ENCODE measurements at regions not wholly inside any gene's neighbourhood (a gene's known extent, or its start where the extent isn't known, plus 50 kb on each side); places are given as distances from the start of the nearest gene placed in this dataset.

DNA sequence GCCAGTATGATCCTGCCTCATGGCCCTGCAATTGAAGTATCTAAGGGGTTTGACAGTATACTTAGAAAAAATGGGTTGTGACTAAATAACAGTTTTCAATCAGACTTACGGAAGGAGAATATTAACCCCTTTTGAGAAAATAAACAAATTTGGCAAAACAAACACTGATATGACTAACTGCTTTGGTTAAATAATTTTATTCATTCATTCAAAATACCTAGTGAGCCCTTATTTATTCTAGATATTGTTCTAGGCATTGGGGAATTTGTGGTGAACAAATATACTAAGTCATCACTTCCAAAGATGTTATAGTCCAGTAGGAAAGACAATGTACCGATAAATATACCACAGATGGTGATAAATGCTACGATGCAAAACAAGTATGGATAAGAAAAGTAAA is 358.7 kb downstream of the TGFB2 start:
- H3K9me3 ChIP-seq, result no peaks in the 10 kb centered on the region
- intact Hi-C loops (cut with DNase I), result no loop called here

DNA sequence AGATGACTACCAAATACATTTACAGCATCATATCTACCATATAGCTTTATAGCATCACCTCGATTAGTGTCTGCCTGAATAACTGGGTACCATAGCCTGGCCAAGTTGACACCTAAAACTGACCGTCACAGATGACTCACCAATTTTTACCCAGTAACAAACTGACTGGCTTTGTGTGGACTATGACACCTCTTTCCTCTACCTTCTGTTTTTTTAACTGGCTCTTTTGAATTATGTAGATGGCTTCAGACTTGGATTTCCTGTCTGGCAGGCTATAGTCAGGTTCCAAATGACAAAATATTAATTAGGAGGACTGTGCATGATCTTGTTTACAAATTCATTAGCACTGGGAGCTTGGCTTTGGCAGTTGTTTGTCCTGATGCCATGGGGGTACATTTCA is 360.3 kb downstream of the TGFB2 start:
- no peak for DNase-seq (ENCODE audit: low spot score)
- Histone ChIP-seq H3K27me3 (replicated peaks; ENCODE audit: insufficient read depth) (no peaks in the 10 kb centered on the region), H3K36me3 (no peaks in the 10 kb centered on the region), H3K9me3 (no peaks in the 10 kb centered on the region), H3K4me3 (no peak overlapping the region), H3K4me1 (replicated peaks) (no peaks in the 10 kb centered on the region), H3K27ac (no peak overlapping the region)
- intact Hi-C loops (cut with DNase I), result no loop called here
- TF ChIP-seq, protein P1, sequence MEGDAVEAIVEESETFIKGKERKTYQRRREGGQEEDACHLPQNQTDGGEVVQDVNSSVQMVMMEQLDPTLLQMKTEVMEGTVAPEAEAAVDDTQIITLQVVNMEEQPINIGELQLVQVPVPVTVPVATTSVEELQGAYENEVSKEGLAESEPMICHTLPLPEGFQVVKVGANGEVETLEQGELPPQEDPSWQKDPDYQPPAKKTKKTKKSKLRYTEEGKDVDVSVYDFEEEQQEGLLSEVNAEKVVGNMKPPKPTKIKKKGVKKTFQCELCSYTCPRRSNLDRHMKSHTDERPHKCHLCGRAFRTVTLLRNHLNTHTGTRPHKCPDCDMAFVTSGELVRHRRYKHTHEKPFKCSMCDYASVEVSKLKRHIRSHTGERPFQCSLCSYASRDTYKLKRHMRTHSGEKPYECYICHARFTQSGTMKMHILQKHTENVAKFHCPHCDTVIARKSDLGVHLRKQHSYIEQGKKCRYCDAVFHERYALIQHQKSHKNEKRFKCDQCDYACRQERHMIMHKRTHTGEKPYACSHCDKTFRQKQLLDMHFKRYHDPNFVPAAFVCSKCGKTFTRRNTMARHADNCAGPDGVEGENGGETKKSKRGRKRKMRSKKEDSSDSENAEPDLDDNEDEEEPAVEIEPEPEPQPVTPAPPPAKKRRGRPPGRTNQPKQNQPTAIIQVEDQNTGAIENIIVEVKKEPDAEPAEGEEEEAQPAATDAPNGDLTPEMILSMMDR (IDR thresholded peaks at IDR 0.05), result no peak
- WGBS, result 93% methylated on average over 2 of the region's 2 CpGs

More for the DNA sequence above, 358.7 kb downstream of the TGFB2 start:
- H3K27ac ChIP-seq, result no peak overlapping the region
- H3K27me3 ChIP-seq (replicated peaks; ENCODE audit: insufficient read depth), result no peaks in the 10 kb centered on the region
- WGBS, result 98% methylated on average over 3 of the region's 3 CpGs
- no peak for TF ChIP-seq POLR2AphosphoS5 (IDR thresholded peaks at IDR 0.05)
- no peak for TF ChIP-seq POLR2A (IDR thresholded peaks at IDR 0.05)
- TF ChIP-seq, protein P1 (IDR thresholded peaks at IDR 0.05), result no peak
- no peaks in the 10 kb centered on the region for H3K36me3 ChIP-seq
- no peak for DNase-seq (ENCODE audit: low spot score)
- no peak overlapping the region for H3K4me3 ChIP-seq
- no peaks in the 10 kb centered on the region for H3K4me1 ChIP-seq (replicated peaks)

- Histone ChIP-seq H3K9me3 (no peaks in the 10 kb centered on the region), H3K27ac (no peak overlapping the region), H3K27me3 (replicated peaks; ENCODE audit: insufficient read depth) (no peaks in the 10 kb centered on the region), H3K36me3 (no peaks in the 10 kb centered on the region), H3K4me3 (no peak overlapping the region), H3K4me1 (replicated peaks) (no peaks in the 10 kb centered on the region)
- TF ChIP-seq POLR2A (IDR thresholded peaks at IDR 0.05) (no peak), POLR2AphosphoS5 (IDR thresholded peaks at IDR 0.05) (no peak)
- TF ChIP-seq, protein P1 (IDR thresholded peaks at IDR 0.05), result no peak
- WGBS, result 54% methylated on average over 7 of the region's 7 CpGs
- intact Hi-C loops (cut with DNase I), result no loop called here
- DNase-seq (ENCODE audit: low spot score), result no peak
Observed at GRCh38 chr1:218705911-218706893, 361.1 kb downstream of the TGFB2 start.

DNA sequence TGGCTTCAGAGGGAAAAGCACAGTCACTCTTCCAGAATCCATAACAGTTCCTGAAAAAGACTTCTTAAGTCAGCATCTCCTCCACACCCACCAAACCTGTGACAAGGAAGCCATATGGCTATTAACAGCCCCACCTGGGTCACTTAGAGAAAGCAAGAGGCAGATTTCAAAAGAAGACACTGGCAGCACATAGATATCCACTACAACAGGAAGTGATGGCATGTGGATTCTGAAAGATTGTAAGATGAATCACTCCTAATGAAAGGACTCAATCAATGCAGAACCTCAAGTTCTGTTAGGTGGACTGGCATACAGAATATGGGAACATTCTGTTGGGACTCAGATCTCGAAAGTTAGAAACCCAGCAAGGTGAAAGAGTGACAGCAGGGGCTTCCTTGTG is 365.9 kb downstream of the TGFB2 start:
- no peak overlapping the region for H3K27ac ChIP-seq
- no peaks in the 10 kb centered on the region for H3K36me3 ChIP-seq
- H3K4me1 ChIP-seq (replicated peaks), result no peaks in the 10 kb centered on the region
- TF ChIP-seq POLR2A (IDR thresholded peaks at IDR 0.05) (no peak), POLR2AphosphoS5 (IDR thresholded peaks at IDR 0.05) (no peak)
- TF ChIP-seq, protein P1 (IDR thresholded peaks at IDR 0.05), result no peak
- no peaks in the 10 kb centered on the region for H3K27me3 ChIP-seq (replicated peaks; ENCODE audit: insufficient read depth)
- no peaks in the 10 kb centered on the region for H3K9me3 ChIP-seq
- 94% methylated on average over 1 of the region's 1 CpG for WGBS
- no peak for DNase-seq (ENCODE audit: low spot score)
- intact Hi-C loops (cut with DNase I), result no loop called here
- H3K4me3 ChIP-seq, result no peak overlapping the region
